B cell (primary cell): ENCODE measurements at regions not wholly inside any gene's neighbourhood (a gene's known extent, or its start where the extent isn't known, plus 50 kb on each side); places are given as distances from the start of the nearest gene placed in this dataset.

Experiments used
- ATAC-seq: fragments of 200-7000 bp; cut with Tn5 transposase; one replicate; pipeline ENCODE4 v1.10.0; 2021; ENCODE audit warnings: low read depth, mild to moderate bottlenecking, moderate number of reproducible peaks, moderate library complexity
- CTCF ChIA-PET: fragments of 350-600 bp; sonication (Branson Sonifier 250); formaldehyde crosslinking; loops from one replicate; lab custom pipeline; 2021; ENCODE audit warnings: antibody characterized with exemption, inconsistent platforms; lab: Charles Lee
- POLR2A ChIA-PET: fragments of 350-600 bp; sonication (Branson Sonifier 250); formaldehyde crosslinking; loops from one replicate; lab custom pipeline; 2021; ENCODE audit warnings: antibody characterized with exemption; lab: Charles Lee
- DNase-seq: peaks from one replicate; pipeline ENCODE4 v3.0.0; 2013
- H2AFZ ChIP-seq: 2 replicates; pipeline ENCODE4 v1.6.1; 2012; ENCODE audit warnings: mild to moderate bottlenecking, low read depth, low read length; ENCODE audit not compliant: insufficient read depth, poor library complexity, severe bottlenecking
- H3K27ac ChIP-seq, 2 donors: 1 replicate in 1 of 2; 2 replicates in 1 of 2; pipeline ENCODE4 v1.5.1; 2012 to 2013; ENCODE audit warnings: low read length in 2 of 2, mild to moderate bottlenecking in 2 of 2, moderate library complexity in 1 of 2
- H3K27me3 ChIP-seq, 4 experiments: fragments of 200-600 bp in 1 of 4; sonication (generic) in 1 of 4; replicated peaks in 1 of 4; 1 replicate in 2 of 4; 2 replicates in 2 of 4; pipeline versions ENCODE4 v1.6.1 to v1.7.0; 2013 to 2016; ENCODE audit warnings: low read length in 3 of 4, mild to moderate bottlenecking in 2 of 4, mixed read lengths in 1 of 4, moderate library complexity in 1 of 4; ENCODE audit not compliant: insufficient read depth in 4 of 4, control insufficient read depth in 3 of 4; ENCODE audit errors: control extremely low read depth in 1 of 4
- H3K36me3 ChIP-seq, 2 experiments: replicated peaks in 1 of 2; 1 replicate in 1 of 2; 2 replicates in 1 of 2; pipeline versions ENCODE4 v1.6.1 to v1.7.1; 2013; ENCODE audit warnings: low read length in 1 of 2; ENCODE audit not compliant: insufficient read depth in 2 of 2, control insufficient read depth in 1 of 2; ENCODE audit errors: control extremely low read depth in 1 of 2, extremely low read depth in 1 of 2
- H3K4me1 ChIP-seq, 2 donors: fragments of 200-600 bp in 1 of 2; sonication (generic) in 1 of 2; 1 replicate in 1 of 2; 2 replicates in 1 of 2; pipeline versions ENCODE4 v1.5.1 to v1.6.1; 2013 to 2017; ENCODE audit warnings: low read length in 2 of 2; ENCODE audit not compliant: control insufficient read depth in 2 of 2, insufficient read depth in 2 of 2
- H3K4me2 ChIP-seq: replicated peaks from 2 replicates; pipeline ENCODE3; 2012; ENCODE audit warnings: mild to moderate bottlenecking, low read depth, low read length; ENCODE audit not compliant: poor library complexity, severe bottlenecking
- H3K4me3 ChIP-seq, 5 experiments: fragments of 200-600 bp in 1 of 5; sonication (generic) in 1 of 5; 1 replicate in 3 of 5; 2 replicates in 2 of 5; pipeline versions ENCODE4 v1.5.1 to v1.7.0; 2011 to 2016; ENCODE audit warnings: low read length in 4 of 5, mild to moderate bottlenecking in 4 of 5, low read depth in 2 of 5, control low read depth in 1 of 5, moderate library complexity in 1 of 5; ENCODE audit not compliant: insufficient read depth in 1 of 5; ENCODE audit errors: control extremely low read depth in 1 of 5, extremely low read depth in 1 of 5
- H3K79me2 ChIP-seq: fragments of 200-600 bp; sonication (generic); one replicate; pipeline ENCODE4 v1.6.0; 2016; ENCODE audit warnings: low read length; ENCODE audit not compliant: control insufficient read depth, insufficient read depth
- H3K9ac ChIP-seq: fragments of 200-600 bp; sonication (generic); 2 replicates; pipeline ENCODE4 v1.6.1; 2017; ENCODE audit warnings: mild to moderate bottlenecking, low read length, moderate library complexity
- H3K9me3 ChIP-seq, 3 donors: one replicate each; pipeline versions ENCODE4 v1.6.1 to v1.7.1; 2013; ENCODE audit warnings: low read length in 2 of 3; ENCODE audit not compliant: control insufficient read depth in 2 of 3, insufficient read depth in 1 of 3; ENCODE audit errors: control extremely low read depth in 1 of 3
- H4K20me1 ChIP-seq: 2 replicates; pipeline ENCODE4 v1.6.0; 2012; ENCODE audit warnings: mild to moderate bottlenecking, low read length; ENCODE audit not compliant: insufficient read depth, control insufficient read depth, poor library complexity, severe bottlenecking
- H3K27ac Mint-ChIP-seq: one replicate; pipeline ENCODE4 v1.8.0; 2021; ENCODE audit warnings: mixed read lengths
- H3K27me3 Mint-ChIP-seq: one replicate; pipeline ENCODE4 v1.8.0; 2021; ENCODE audit warnings: mixed read lengths
- H3K4me1 Mint-ChIP-seq: one replicate; pipeline ENCODE4 v1.8.0; 2021; ENCODE audit warnings: mixed read lengths
- H3K4me3 Mint-ChIP-seq: one replicate; pipeline ENCODE4 v1.8.0; 2021; ENCODE audit warnings: mixed read lengths
- H3K9me3 Mint-ChIP-seq: one replicate; pipeline ENCODE4 v1.8.0; 2022; ENCODE audit warnings: mixed read lengths; ENCODE audit not compliant: insufficient read depth
- EZH2 ChIP-seq: IDR thresholded peaks from 2 replicates; pipeline ENCODE4 v1.6.1; 2012; ENCODE audit warnings: borderline replicate concordance, low read depth, mild to moderate bottlenecking, moderate library complexity, low read length; ENCODE audit not compliant: insufficient read depth, poor library complexity, severe bottlenecking
- WGBS: methylation state at CpG from one replicate; pipeline ENCODE4 v1.1.5; 2013; ENCODE audit warnings: missing lambda C conversion rate; ENCODE audit not compliant: insufficient coverage; 5-methylcytosine and 5-hydroxymethylcytosine counted together
- intact Hi-C: fragments of 100-400 bp; cut with micrococcal nuclease; formaldehyde crosslinking; loops from one replicate; pipeline ENCODE4 v1.10.0; 2022
- TF ChIP-seq, protein P1 (sequence below): fragments of 200-600 bp; IDR thresholded peaks from one replicate; pipeline ENCODE4 v1.8.0; 2022; ENCODE audit warnings: antibody characterized with exemption, mild to moderate bottlenecking

DNA sequence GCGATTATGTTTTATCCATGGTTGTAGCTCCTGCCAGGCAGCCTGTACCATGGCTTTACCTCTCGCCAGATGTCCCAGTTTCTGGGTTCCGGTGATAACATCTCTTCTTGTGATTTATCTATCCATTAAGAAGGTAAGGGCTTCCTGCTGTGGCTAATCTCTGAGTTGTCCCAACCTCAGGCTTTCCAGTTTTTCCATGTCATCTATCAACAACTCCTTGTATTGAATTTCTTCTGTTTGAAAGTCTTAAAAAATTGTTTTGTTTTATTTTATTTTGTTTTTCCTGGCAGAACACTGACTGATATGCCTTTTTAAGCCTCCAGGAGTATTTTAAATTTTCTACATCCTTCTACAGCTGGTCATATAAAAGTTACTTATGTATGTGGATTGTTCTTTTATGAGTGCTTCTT is 241.9 kb downstream of the ANTXR2 start:
- Histone ChIP-seq H3K4me3 (no peak overlapping the region), H3K4me2 (no peak overlapping the region), H3K27me3 (no peaks in the 10 kb centered on the region), H4K20me1 (no peaks in the 10 kb centered on the region), H2AFZ (no peak overlapping the region), H3K9ac (no peak overlapping the region), H3K27ac (no peak overlapping the region), H3K79me2 (no peaks in the 10 kb centered on the region), H3K9me3 (no peaks in the 10 kb centered on the region), H3K36me3 (no peaks in the 10 kb centered on the region), H3K4me1 (no peaks in the 10 kb centered on the region)
- DNase-seq (no peak), ATAC-seq (no peak)
- Mint-ChIP-seq H3K27me3 (peaks cover 3% of the 10 kb centered on the region), H3K4me3 (no peak overlapping the region), H3K27ac (no peak overlapping the region), H3K9me3 (no peaks in the 10 kb centered on the region), H3K4me1 (no peaks in the 10 kb centered on the region)
- TF ChIP-seq, protein P1, sequence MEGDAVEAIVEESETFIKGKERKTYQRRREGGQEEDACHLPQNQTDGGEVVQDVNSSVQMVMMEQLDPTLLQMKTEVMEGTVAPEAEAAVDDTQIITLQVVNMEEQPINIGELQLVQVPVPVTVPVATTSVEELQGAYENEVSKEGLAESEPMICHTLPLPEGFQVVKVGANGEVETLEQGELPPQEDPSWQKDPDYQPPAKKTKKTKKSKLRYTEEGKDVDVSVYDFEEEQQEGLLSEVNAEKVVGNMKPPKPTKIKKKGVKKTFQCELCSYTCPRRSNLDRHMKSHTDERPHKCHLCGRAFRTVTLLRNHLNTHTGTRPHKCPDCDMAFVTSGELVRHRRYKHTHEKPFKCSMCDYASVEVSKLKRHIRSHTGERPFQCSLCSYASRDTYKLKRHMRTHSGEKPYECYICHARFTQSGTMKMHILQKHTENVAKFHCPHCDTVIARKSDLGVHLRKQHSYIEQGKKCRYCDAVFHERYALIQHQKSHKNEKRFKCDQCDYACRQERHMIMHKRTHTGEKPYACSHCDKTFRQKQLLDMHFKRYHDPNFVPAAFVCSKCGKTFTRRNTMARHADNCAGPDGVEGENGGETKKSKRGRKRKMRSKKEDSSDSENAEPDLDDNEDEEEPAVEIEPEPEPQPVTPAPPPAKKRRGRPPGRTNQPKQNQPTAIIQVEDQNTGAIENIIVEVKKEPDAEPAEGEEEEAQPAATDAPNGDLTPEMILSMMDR: no peak
- no peak for TF ChIP-seq EZH2
- CTCF ChIA-PET: no interaction called here
- WGBS: 91% methylated on average over 1 of the region's 3 CpGs
- POLR2A ChIA-PET: no interaction called here
- intact Hi-C loops: no loop called here

- Histone ChIP-seq H3K79me2 (no peaks in the 10 kb centered on the region), H3K9me3 (no peaks in the 10 kb centered on the region), H3K27me3 (no peaks in the 10 kb centered on the region)
These were observed 245.7 kb downstream of the ANTXR2 start for GRCh38 chr4:79827283-79827682.

More at GRCh38 chr4:79827283-79827682, 245.7 kb downstream of the ANTXR2 start:
- Mint-ChIP-seq H3K27ac (no peak overlapping the region), H3K4me1 (no peaks in the 10 kb centered on the region), H3K9me3 (peaks cover 3% of the 10 kb centered on the region), H3K27me3 (peaks cover 3% of the 10 kb centered on the region), H3K4me3 (no peak overlapping the region)
- Histone ChIP-seq H3K36me3 (no peaks in the 10 kb centered on the region), H4K20me1 (no peaks in the 10 kb centered on the region), H3K27ac (no peak overlapping the region), H3K4me1 (no peaks in the 10 kb centered on the region), H2AFZ (no peak overlapping the region), H3K4me3 (no peak overlapping the region), H3K9ac (no peak overlapping the region), H3K4me2 (no peak overlapping the region)
- no peak for TF ChIP-seq EZH2
- TF ChIP-seq, protein P1: no peak
- intact Hi-C loops: no loop called here
- ChIA-PET CTCF (no interaction called here), POLR2A (no interaction called here)
- DNase-seq (no peak), ATAC-seq (no peak)
- 70% methylated on average over 3 of the region's 5 CpGs for WGBS
